Esophagus squamous epithelium (tissue), 5 donors: ENCODE measurements at regions not wholly inside any gene's neighbourhood (a gene's known extent, or its start where the extent isn't known, plus 50 kb on each side); places are given as distances from the start of the nearest gene placed in this dataset.

ENCODE experiments used
- DNase-seq: peaks from one replicate; lab custom pipeline; 2025; lab: John Stamatoyannopoulos, UW
- H3K27ac ChIP-seq, 4 donors: fragments of 200-600 bp; sonication (generic); one replicate each; pipeline ENCODE4 v1.5.1; 2016 to 2019; ENCODE audit warnings: mild to moderate bottlenecking in 1 of 4
- H3K27me3 ChIP-seq, 4 donors: fragments of 200-600 bp; sonication (generic); 1 replicate in 3 of 4; 2 replicates in 1 of 4; pipeline versions ENCODE4 v1.5.1 to v1.6.0; 2017 to 2021; ENCODE audit warnings: antibody characterized with exemption in 1 of 4
- H3K36me3 ChIP-seq, 3 donors: fragments of 200-600 bp; sonication (generic); one replicate each; pipeline ENCODE4 v1.5.1; 2016 to 2019
- H3K4me1 ChIP-seq, 3 donors: fragments of 200-600 bp; sonication (generic); one replicate each; pipeline ENCODE4 v1.5.1; 2017 to 2019
- H3K4me3 ChIP-seq, 4 donors: fragments of 200-600 bp; sonication (generic); 1 replicate in 3 of 4; 2 replicates in 1 of 4; pipeline ENCODE4 v1.5.1; 2016 to 2019; ENCODE audit warnings: mild to moderate bottlenecking in 2 of 4, moderate library complexity in 1 of 4
- H3K9me3 ChIP-seq, 3 donors: fragments of 200-600 bp; sonication (generic); one replicate each; pipeline ENCODE4 v1.5.1; 2016 to 2019
- POLR2A ChIP-seq, 4 donors: fragments of 450-650 bp; IDR thresholded peaks; one replicate each; pipeline ENCODE4 v1.6.1; 2017; ENCODE audit warnings: antibody characterized with exemption in 4 of 4, mild to moderate bottlenecking in 4 of 4, moderate library complexity in 3 of 4
- WGBS, 2 donors: methylation state at CpG; one replicate each; pipeline ENCODE4 v1.1.5; 2018; 5-methylcytosine and 5-hydroxymethylcytosine counted together
- intact Hi-C: fragments of 100-400 bp; cut with DNase I; formaldehyde crosslinking; loops from one replicate; pipeline ENCODE4 v1.15.0; 2022
- TF ChIP-seq, protein P1 (sequence below), 6 experiments: fragments of 450-650 bp in 4 of 6; fragments of 200-600 bp in 2 of 6; sonication (generic) in 2 of 6; IDR thresholded peaks; one replicate each; pipeline ENCODE4 v1.5.1; 2016 to 2019; ENCODE audit warnings: antibody characterized with exemption in 6 of 6, mild to moderate bottlenecking in 4 of 6, moderate library complexity in 4 of 6
- donor health status: DM: yes; HTN: yes; CAD: no.

DNA sequence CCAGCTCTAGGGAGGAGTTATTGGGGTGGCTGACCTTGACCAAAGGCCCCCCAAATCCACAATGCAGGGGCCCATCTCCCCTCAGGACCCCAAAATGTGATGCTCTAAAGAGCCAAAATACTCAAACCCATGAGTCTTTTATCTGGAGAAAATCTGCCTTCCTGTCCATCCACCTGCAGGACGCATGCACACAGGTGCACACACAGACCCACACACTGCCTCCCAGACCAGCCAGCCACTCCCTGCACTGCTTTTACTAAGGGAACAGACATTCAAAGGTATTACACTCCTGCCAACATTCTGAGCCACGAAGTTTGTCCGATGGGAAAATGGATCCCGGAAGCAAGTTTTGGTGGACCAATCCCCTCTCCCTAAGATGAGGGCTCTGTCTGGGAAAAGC lies 76.1 kb upstream of the CDH5 start:
- no peak for DNase-seq
- Histone ChIP-seq H3K36me3 (no peaks in the 10 kb centered on the region), H3K27me3 (peaks cover 0 to 24% (median 2%) of the 10 kb centered on the region in 4 donors), H3K9me3 (no peaks in the 10 kb centered on the region), H3K4me3 (no peak overlapping the region), H3K27ac (no peak overlapping the region), H3K4me1 (no peaks in the 10 kb centered on the region)
- intact Hi-C loops = no loop called here
- WGBS, 2 donors = 86 to 87% methylated on average over 3 to 4 of the region's 4 CpGs
- TF ChIP-seq POLR2A (IDR thresholded peaks at IDR 0.05) = no peak
- TF ChIP-seq, protein P1, sequence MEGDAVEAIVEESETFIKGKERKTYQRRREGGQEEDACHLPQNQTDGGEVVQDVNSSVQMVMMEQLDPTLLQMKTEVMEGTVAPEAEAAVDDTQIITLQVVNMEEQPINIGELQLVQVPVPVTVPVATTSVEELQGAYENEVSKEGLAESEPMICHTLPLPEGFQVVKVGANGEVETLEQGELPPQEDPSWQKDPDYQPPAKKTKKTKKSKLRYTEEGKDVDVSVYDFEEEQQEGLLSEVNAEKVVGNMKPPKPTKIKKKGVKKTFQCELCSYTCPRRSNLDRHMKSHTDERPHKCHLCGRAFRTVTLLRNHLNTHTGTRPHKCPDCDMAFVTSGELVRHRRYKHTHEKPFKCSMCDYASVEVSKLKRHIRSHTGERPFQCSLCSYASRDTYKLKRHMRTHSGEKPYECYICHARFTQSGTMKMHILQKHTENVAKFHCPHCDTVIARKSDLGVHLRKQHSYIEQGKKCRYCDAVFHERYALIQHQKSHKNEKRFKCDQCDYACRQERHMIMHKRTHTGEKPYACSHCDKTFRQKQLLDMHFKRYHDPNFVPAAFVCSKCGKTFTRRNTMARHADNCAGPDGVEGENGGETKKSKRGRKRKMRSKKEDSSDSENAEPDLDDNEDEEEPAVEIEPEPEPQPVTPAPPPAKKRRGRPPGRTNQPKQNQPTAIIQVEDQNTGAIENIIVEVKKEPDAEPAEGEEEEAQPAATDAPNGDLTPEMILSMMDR (IDR thresholded peaks at IDR 0.05) = no peak

DNA sequence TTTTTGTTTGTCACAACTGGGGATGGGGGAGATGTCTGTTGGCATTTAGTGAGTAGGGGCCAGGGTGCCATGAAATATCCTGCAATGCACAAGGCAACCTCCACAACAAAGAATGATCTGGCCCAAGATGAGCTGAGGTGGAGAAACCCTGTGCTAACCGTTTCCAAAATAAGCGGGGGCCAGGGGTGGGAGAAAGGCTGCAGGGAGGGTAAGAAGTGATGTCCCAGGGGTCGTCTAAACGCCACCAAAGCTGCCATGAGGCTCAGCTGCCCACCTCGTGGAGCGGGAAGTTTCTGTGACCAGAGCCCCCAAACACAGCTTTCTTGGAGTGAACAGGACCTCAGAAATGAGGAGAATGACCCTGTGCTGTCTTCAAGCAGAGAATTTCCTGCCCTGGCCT lies 76.5 kb upstream of the CDH5 start:
- intact Hi-C loops = no loop called here
- no peak overlapping the region for H3K27ac ChIP-seq
- peaks cover 0 to 24% (median 2%) of the 10 kb centered on the region in 4 donors for H3K27me3 ChIP-seq
- WGBS, 2 donors = 83 to 93% methylated on average over 6 of the region's 6 CpGs
- H3K4me3 ChIP-seq = no peak overlapping the region
- no peaks in the 10 kb centered on the region for H3K9me3 ChIP-seq
- no peaks in the 10 kb centered on the region for H3K4me1 ChIP-seq
- no peaks in the 10 kb centered on the region for H3K36me3 ChIP-seq
- no peak for DNase-seq
- TF ChIP-seq POLR2A (IDR thresholded peaks at IDR 0.05) = no peak
- TF ChIP-seq, protein P1 (IDR thresholded peaks at IDR 0.05) = no peak

DNA sequence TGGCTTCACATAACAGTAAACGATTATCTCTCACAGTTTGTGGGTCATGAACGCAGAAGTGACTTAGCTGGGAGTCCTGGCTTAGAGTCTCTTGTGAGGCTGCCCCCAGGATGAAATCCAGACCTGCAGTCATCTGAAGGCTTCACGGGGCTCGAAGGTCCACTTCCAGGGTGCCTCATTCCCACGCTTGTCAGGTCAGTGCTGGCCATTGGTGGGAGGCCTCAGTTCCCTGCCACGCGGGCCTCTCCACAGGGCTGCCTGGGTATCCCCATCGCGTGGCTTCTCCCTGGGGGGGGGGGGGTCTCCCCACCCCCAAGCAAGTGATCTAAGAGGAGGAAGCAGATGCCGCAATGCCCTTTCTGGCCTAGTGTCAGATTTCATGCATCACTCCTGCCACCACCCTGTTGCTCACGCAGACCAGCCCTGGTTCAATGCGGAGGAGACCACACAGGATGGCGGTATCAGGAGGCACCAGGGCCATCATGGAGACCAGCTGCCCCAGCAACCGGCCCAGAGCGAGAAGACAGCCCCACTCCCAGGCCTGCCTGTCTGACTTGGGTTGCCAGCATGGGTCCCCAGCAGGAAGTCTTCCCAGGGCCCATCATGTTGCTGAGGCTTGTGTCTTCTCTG lies 77.3 kb upstream of the CDH5 start:
- Histone ChIP-seq H3K27me3 (peaks cover 0 to 17% (median 2%) of the 10 kb centered on the region in 4 donors), H3K4me1 (no peaks in the 10 kb centered on the region), H3K9me3 (no peaks in the 10 kb centered on the region), H3K4me3 (no peak overlapping the region), H3K36me3 (no peaks in the 10 kb centered on the region), H3K27ac (no peak overlapping the region)
- intact Hi-C loops = no loop called here
- no peak for DNase-seq
- WGBS, 2 donors = 89 to 100% methylated on average over 4 to 8 of the region's 15 CpGs
- TF ChIP-seq, protein P1 (IDR thresholded peaks at IDR 0.05) = no peak
- TF ChIP-seq POLR2A (IDR thresholded peaks at IDR 0.05) = no peak

DNA sequence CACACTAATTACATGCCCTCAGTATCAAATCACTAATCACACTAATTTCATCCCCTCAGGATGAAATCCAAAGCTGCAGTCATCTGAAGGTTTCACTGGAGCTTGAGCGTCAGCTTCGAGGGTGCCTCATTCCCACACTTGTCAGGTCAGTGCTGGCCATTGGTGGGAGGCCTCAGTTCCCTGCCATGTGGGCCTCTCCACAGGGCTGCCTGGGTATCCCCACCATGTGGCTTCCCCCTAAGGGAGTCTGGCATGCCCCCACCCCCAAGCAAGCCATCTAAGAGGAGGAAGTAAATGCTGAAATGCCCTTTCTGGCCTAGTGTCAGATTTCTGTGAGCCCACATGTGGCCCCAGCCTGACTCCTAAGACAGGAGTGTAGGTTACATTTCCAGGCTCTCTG lies 78.6 kb upstream of the CDH5 start:
- Histone ChIP-seq H3K4me1 (no peaks in the 10 kb centered on the region), H3K36me3 (no peaks in the 10 kb centered on the region), H3K27ac (no peak overlapping the region), H3K27me3 (peaks cover 0 to 5% (median 2%) of the 10 kb centered on the region in 4 donors), H3K4me3 (no peak overlapping the region), H3K9me3 (no peaks in the 10 kb centered on the region)
- intact Hi-C loops = no loop called here
- no peak for TF ChIP-seq POLR2A (IDR thresholded peaks at IDR 0.05)
- TF ChIP-seq, protein P1 (IDR thresholded peaks at IDR 0.05) = no peak
- 100% methylated on average over 2 of the region's 2 CpGs; no CpG with 5 or more reads in 1 of the 2 donors for WGBS, 2 donors
- no peak for DNase-seq

DNA sequence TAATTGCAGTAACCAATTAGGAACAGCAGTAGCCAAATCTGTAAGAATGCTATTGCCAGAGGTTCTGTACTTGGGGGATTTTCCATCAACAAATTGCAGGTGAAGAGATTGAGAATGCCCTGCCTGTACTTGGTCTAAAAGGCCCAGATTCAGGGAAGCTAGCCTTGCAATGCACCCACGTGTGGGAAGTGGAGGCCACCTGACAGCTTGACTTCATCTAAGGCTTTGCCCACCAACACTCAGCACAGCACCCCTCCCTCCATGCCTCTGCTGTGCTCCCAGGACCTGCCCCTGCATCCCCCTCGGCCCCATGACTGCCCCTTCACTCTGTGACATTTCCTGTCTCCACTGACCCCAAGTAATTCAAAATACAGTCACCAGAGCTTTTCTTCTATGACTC lies 79.1 kb upstream of the CDH5 start:
- Histone ChIP-seq H3K27ac (no peak overlapping the region), H3K36me3 (no peaks in the 10 kb centered on the region), H3K9me3 (no peaks in the 10 kb centered on the region), H3K4me3 (no peak overlapping the region), H3K4me1 (no peaks in the 10 kb centered on the region), H3K27me3 (peaks cover 0 to 2% (median under 1%) of the 10 kb centered on the region in 4 donors)
- intact Hi-C loops = no loop called here
- TF ChIP-seq, protein P1 (IDR thresholded peaks at IDR 0.05) = no peak
- no peak for TF ChIP-seq POLR2A (IDR thresholded peaks at IDR 0.05)
- 35 to 55% methylated on average over 1 to 2 of the region's 2 CpGs for WGBS, 2 donors
- DNase-seq = no peak
